A673 (cell line): ENCODE measurements at regions not wholly inside any gene's neighbourhood (a gene's known extent, or its start where the extent isn't known, plus 50 kb on each side); places are given as distances from the start of the nearest gene placed in this dataset.

Source experiments
- BruUV-seq: library from RNA; stranded (reverse); fragments of 400-500 nt; replicated peaks from 2 replicates; lab custom pipeline; 2021; lab: Mats Ljungman, UMichigan
- CTCF ChIA-PET: fragments of 300-600 bp; sonication (Branson Sonifier 250); formaldehyde crosslinking; loops from one replicate; lab custom pipeline; 2022; ENCODE audit warnings: antibody characterized with exemption; lab: Charles Lee
- POLR2A ChIA-PET: fragments of 300-600 bp; sonication (Branson Sonifier 250); formaldehyde crosslinking; loops from one replicate; lab custom pipeline; 2022; ENCODE audit warnings: antibody characterized with exemption; ENCODE audit not compliant: low non-redundant PET; lab: Charles Lee
- DNase-seq: peaks from one replicate; pipeline ENCODE4 v3.0.0-alpha.2; 2015; ENCODE audit warnings: low spot score
- H3K27ac ChIP-seq: fragments of 200-600 bp; sonication (generic); 2 replicates; pipeline ENCODE4 v1.5.1; 2016; ENCODE audit warnings: mixed run types, low read depth, mild to moderate bottlenecking, mixed read lengths, antibody characterized with exemption, low read length; ENCODE audit not compliant: poor library complexity, severe bottlenecking
- H3K27me3 ChIP-seq: fragments of 200-600 bp; sonication (generic); replicated peaks from 2 replicates; pipeline ENCODE4 v1.6.1; 2017; ENCODE audit warnings: mixed run types, low read depth, mild to moderate bottlenecking, mixed read lengths, antibody characterized with exemption, low read length; ENCODE audit not compliant: insufficient read depth, poor library complexity
- H3K36me3 ChIP-seq: fragments of 200-600 bp; sonication (generic); 2 replicates; pipeline ENCODE4 v1.6.1; 2016; ENCODE audit warnings: mixed run types, mild to moderate bottlenecking, mixed read lengths, antibody characterized with exemption, low read length; ENCODE audit not compliant: insufficient read depth, poor library complexity, severe bottlenecking
- H3K4me1 ChIP-seq: fragments of 200-600 bp; sonication (generic); 2 replicates; pipeline ENCODE4 v1.6.1; 2017; ENCODE audit warnings: mixed run types, mild to moderate bottlenecking, mixed read lengths, antibody characterized with exemption, low read length; ENCODE audit not compliant: insufficient read depth, poor library complexity, severe bottlenecking
- H3K4me3 ChIP-seq: fragments of 200-600 bp; sonication (generic); 2 replicates; pipeline ENCODE4 v1.5.1; 2016; ENCODE audit warnings: low read depth, mixed run types, mild to moderate bottlenecking, mixed read lengths, low read length; ENCODE audit not compliant: poor library complexity, severe bottlenecking
- H3K9me3 ChIP-seq: fragments of 200-600 bp; sonication (generic); 2 replicates; pipeline ENCODE4 v1.6.1; 2016; ENCODE audit warnings: mixed run types, low read depth, mild to moderate bottlenecking, mixed read lengths, antibody characterized with exemption, low read length; ENCODE audit not compliant: poor library complexity, severe bottlenecking
- EZH2 ChIP-seq: fragments of 200-600 bp; sonication (generic); IDR thresholded peaks from 2 replicates; pipeline ENCODE4 v1.6.1; 2017; ENCODE audit warnings: borderline replicate concordance, low read depth, mild to moderate bottlenecking, mixed read lengths, antibody characterized with exemption, low read length; ENCODE audit not compliant: poor library complexity, severe bottlenecking
- intact Hi-C: fragments of 100-400 bp; cut with micrococcal nuclease; formaldehyde crosslinking; loops from one replicate; pipeline ENCODE4 v1.10.0; 2022; ENCODE audit not compliant: unreplicated experiment
- TF ChIP-seq, protein P1 (sequence below): fragments of 300-800, 200-600 bp; sonication (generic); conservative IDR thresholded peaks from 2 replicates; pipeline ENCODE4 v1.5.1; 2017; ENCODE audit warnings: low read depth, mild to moderate bottlenecking, antibody characterized with exemption, low read length, moderate library complexity, mixed read lengths

GRCh38 chr7:124596881-124597280 lies 168.7 kb downstream of the GPR37 start:
- ChIA-PET POLR2A (no interaction called here), CTCF (no interaction called here)
- Histone ChIP-seq H3K9me3 (no peaks in the 10 kb centered on the region), H3K27ac (no peak overlapping the region), H3K4me1 (no peaks in the 10 kb centered on the region), H3K36me3 (no peaks in the 10 kb centered on the region), H3K27me3 (no peaks in the 10 kb centered on the region), H3K4me3 (no peak overlapping the region)
- intact Hi-C loops = no loop called here
- TF ChIP-seq, protein P1, sequence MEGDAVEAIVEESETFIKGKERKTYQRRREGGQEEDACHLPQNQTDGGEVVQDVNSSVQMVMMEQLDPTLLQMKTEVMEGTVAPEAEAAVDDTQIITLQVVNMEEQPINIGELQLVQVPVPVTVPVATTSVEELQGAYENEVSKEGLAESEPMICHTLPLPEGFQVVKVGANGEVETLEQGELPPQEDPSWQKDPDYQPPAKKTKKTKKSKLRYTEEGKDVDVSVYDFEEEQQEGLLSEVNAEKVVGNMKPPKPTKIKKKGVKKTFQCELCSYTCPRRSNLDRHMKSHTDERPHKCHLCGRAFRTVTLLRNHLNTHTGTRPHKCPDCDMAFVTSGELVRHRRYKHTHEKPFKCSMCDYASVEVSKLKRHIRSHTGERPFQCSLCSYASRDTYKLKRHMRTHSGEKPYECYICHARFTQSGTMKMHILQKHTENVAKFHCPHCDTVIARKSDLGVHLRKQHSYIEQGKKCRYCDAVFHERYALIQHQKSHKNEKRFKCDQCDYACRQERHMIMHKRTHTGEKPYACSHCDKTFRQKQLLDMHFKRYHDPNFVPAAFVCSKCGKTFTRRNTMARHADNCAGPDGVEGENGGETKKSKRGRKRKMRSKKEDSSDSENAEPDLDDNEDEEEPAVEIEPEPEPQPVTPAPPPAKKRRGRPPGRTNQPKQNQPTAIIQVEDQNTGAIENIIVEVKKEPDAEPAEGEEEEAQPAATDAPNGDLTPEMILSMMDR = no peak
- TF ChIP-seq EZH2 = no peak
- no peak for DNase-seq
- no TSS peak for BruUV-seq

GRCh38 chr7:124590814-124591213 lies 174.8 kb downstream of the GPR37 start:
- POLR2A ChIA-PET = no interaction called here
- no peaks in the 10 kb centered on the region for H3K27me3 ChIP-seq
- CTCF ChIA-PET = no interaction called here
- no peak overlapping the region for H3K4me3 ChIP-seq
- intact Hi-C loops = no loop called here
- BruUV-seq = no TSS peak
- H3K4me1 ChIP-seq = no peaks in the 10 kb centered on the region
- DNase-seq = no peak
- H3K27ac ChIP-seq = no peak overlapping the region
- no peak for TF ChIP-seq EZH2
- TF ChIP-seq, protein P1 = no peak
- H3K36me3 ChIP-seq = no peaks in the 10 kb centered on the region
- H3K9me3 ChIP-seq = no peaks in the 10 kb centered on the region

- intact Hi-C loops = no loop called here
Observed at GRCh38 chr7:124577256-124577655, 188.3 kb downstream of the GPR37 start.

More at GRCh38 chr7:124577256-124577655, 188.3 kb downstream of the GPR37 start:
- Histone ChIP-seq H3K27ac (no peak overlapping the region), H3K27me3 (no peaks in the 10 kb centered on the region), H3K36me3 (no peaks in the 10 kb centered on the region), H3K9me3 (no peaks in the 10 kb centered on the region), H3K4me1 (no peaks in the 10 kb centered on the region), H3K4me3 (no peak overlapping the region)
- DNase-seq = no peak
- TF ChIP-seq EZH2 = no peak
- TF ChIP-seq, protein P1 = no peak
- ChIA-PET CTCF (no interaction called here), POLR2A (no interaction called here)
- no TSS peak for BruUV-seq
